H54 (cell line): ENCODE measurements at regions not wholly inside any gene's neighbourhood (a gene's known extent, or its start where the extent isn't known, plus 50 kb on each side); places are given as distances from the start of the nearest gene placed in this dataset.
"Not testable (repeated sequence)": the region's sequence is repeated elsewhere in the genome, so short reads cannot be mapped to it uniquely, and the experiment has no call there.

Experiments
- DNase-seq: peaks from one replicate; pipeline ENCODE4 v3.0.0; 2011; ENCODE audit warnings: low spot score, mixed read lengths; ENCODE audit not compliant: insufficient read length
- FAIRE-seq: peaks from 3 replicates; lab custom pipeline; 2011; peaks lifted over from hg19 to GRCh38; lab: Jason Lieb, UNC
- POLR2A ChIP-seq: IDR thresholded peaks from 2 replicates; pipeline ENCODE4 v1.6.1; 2011; ENCODE audit warnings: low read depth, mild to moderate bottlenecking, low read length

DNA sequence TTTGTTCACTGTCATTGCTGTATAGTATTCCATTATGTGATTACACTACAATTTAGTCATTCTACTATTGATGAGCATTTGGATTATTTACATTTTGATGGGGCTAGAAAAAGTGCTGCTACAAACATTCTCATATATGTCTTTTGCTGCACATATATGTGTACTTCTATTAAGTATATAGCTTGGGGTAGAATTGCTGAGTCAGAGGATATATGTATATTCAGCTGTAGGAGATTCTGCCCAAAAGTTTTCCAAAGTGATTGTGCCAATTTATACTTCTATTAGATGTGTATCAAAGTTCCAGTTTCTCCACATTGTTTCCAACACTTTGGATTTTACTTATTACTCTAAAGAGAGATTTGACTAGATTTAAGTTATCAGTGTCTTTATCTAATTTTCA is 101.7 kb upstream of the UGP2 start:
- TF ChIP-seq POLR2A = no peak
- DNase-seq = no peak
- FAIRE-seq = no peak

DNA sequence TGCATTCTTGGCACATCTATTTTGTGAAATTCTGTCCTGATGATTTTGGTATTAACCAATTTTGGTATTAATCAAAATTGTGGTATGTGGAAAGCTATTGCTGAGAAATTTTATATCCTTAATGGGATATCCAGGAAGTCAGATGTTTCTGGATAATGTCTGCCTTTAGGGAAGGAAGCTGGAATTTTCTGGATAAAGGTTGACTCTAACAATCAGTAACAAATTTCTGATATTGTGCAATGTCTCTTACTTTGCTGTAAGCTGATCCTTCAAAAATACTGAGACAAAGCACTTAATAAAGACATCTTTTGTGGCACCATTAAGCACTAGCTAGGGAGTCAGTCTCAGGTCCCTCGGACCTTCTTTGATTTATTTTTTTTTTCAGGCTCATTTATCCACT is 100.8 kb upstream of the UGP2 start:
- DNase-seq (no peak), FAIRE-seq (no peak)
- TF ChIP-seq POLR2A = no peak

- DNase-seq (no peak), FAIRE-seq (no peak)
- no peak for TF ChIP-seq POLR2A
Observed at GRCh38 chr2:63741884-63742579, 99.7 kb upstream of the UGP2 start.

DNA sequence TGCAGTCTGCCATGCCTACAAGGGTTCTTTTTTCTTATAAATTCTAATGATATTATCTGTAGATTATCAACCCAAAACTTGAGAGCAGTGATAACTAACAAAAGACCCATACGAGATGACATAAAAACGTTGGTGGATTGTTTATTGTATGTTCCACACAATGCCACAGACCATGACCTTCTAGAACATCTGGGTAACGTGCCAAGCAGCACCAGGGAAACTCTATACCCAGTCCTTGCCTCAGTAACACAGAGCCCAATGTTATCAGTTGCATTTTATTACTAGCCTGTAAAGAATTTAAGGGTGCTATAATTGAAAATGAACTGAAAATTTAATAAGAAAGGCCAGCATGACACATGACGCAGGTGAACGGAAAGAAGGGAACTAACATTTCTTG is 99.1 kb upstream of the UGP2 start:
- FAIRE-seq = no peak

GRCh38 chr2:63743170-63743981 is 98.3 kb upstream of the UGP2 start:
- FAIRE-seq (no peak), DNase-seq (no peak)
- no peak for TF ChIP-seq POLR2A

More for the DNA sequence above, 99.1 kb upstream of the UGP2 start:
- TF ChIP-seq POLR2A = no peak
- no peak for DNase-seq

- TF ChIP-seq POLR2A = no peak
- FAIRE-seq (no peak), DNase-seq (no peak)
Observed at GRCh38 chr2:63743982-63744966, 97.4 kb upstream of the UGP2 start.

GRCh38 chr2:63746548-63746947 is 95.1 kb upstream of the UGP2 start:
- DNase-seq, FAIRE-seq: not testable (repeated sequence)

DNA sequence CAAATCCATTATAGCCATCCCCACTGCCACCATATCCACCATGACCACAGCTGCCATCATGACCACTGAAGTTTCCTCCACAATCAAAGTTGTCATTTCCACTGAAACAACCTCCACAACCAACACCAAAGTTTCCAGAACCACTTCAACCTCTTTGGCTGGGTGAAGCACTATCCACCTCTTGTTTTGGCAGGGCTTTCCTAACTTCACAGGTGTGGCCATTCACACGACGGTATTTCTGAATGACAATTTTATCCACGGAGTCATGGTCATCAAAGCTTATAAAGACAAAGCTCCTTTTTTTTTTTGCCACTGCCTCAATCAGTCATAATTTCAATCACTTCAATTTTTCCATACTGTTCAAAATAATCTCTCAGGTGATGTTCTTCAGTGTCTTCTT is 89.8 kb upstream of the UGP2 start:
- no peak for FAIRE-seq
- no peak for DNase-seq
- TF ChIP-seq POLR2A = no peak

DNA sequence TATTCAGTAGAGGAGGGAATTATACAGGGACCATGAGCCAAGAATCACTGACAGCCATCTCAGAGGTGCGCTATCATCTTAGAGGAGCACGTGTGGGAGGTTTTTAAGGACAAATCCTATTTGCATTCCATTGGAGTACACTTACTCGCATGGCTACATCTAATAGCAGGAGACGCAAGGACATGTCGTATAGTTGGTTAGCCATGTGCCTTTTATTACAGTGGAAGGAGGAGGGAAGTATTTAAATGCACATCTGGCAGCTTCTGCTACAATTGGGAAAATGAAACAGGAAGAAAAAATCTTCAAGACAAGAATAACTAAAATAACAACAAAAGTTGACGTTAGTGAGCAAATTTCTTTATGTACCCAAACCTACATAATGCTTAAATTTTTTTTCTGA is 86.5 kb upstream of the UGP2 start:
- DNase-seq (no peak), FAIRE-seq (no peak)
- TF ChIP-seq POLR2A = no peak

DNA sequence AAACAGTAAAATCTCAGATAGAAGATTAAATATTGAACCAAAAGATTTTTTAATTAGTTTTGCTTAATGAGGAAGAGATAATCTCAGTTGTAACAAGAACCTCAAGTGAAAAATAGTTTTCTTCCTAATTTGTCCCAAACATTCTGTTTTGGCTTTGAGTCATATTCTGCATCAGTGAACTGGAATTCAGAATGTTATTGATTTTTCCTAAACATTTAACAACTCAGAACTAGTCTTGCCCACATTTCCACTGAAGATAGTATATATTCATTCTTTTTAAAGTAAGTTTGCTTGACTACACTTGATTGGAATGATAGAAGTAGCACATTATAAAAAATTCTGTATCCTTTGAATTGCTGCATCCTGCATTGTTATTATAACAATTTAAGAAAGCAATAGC is 85.7 kb upstream of the UGP2 start:
- DNase-seq (no peak), FAIRE-seq (no peak)
- TF ChIP-seq POLR2A = no peak

DNA sequence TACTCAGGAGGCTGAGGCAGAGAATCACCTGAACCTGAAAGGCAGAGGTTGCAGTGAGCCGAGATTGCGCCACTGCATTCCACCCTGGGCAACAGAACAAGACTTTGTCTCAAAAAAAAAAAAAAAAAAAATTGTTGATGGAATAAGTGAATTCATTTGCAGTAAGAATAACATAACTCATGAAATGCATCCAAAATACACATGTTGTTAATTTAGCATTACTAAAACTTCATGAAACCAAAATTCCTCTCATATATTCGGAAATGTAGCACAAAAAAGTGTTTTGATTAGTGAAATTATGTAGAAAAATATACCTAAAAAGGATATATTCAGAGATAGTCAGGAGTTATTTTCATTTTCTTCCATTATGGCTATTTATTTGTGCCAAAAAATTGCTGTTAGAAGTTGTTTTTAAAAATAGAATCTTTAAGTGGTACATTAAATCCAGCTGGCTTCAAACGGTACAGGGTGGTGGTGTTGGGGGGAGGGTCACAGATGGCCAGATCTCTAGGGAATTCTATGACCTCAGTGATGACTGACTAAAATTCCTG is 78.2 kb upstream of the UGP2 start:
- TF ChIP-seq POLR2A = no peak
- DNase-seq = no peak
- no peak for FAIRE-seq

- no peak for DNase-seq
- FAIRE-seq = no peak
- no peak for TF ChIP-seq POLR2A
Observed at GRCh38 chr2:63764630-63765029, 77.1 kb upstream of the UGP2 start.

DNA sequence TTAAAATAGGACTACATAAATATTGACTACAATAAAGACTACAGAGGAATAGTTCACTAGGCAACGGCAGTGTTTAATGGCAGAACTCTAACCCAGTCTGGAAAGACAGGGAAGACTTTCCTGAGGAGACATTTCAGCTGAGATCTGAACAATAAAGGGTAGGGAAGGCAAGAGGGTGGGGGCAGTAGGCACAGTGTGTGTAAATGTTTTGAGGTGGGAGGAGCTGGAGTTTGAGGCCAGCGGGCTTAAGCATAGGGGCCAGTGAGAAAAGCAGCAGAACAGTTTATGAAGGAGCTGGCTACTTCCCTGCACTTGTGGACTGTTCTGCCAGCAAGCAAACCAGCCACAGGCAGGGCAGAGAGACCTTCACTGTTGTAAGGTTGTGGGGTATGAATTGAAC is 76.6 kb upstream of the UGP2 start:
- TF ChIP-seq POLR2A = no peak
- DNase-seq (no peak), FAIRE-seq (no peak)
